ENCODE measurements at regions not wholly inside any gene's neighbourhood (a gene's known extent, or its start where the extent isn't known, plus 50 kb on each side); places are given as distances from the start of the nearest gene placed in this dataset.

GRCh38 chr22:49093192-49093880, 734.3 kb downstream of the BRD1 start:
- no peak for DNase-seq

GRCh38 chr22:49092716-49093115, 735.0 kb downstream of the BRD1 start:
- no peak for DNase-seq

- no peak for DNase-seq
Measured at GRCh38 chr22:49091917-49092545, 735.6 kb downstream of the BRD1 start.

- no peak for DNase-seq
Measured at GRCh38 chr22:49091451-49091850, 736.2 kb downstream of the BRD1 start.

- DNase-seq = no peak
Measured at GRCh38 chr22:49090853-49091135, 736.9 kb downstream of the BRD1 start.

GRCh38 chr22:49090061-49090852, 737.4 kb downstream of the BRD1 start:
- no peak for DNase-seq

- DNase-seq = no peak
Measured at GRCh38 chr22:49088801-49089791, 738.6 kb downstream of the BRD1 start.

- DNase-seq = no peak
Measured at GRCh38 chr22:49087716-49088601, 739.7 kb downstream of the BRD1 start.

- no peak for DNase-seq
Measured at GRCh38 chr22:49087198-49087597, 740.5 kb downstream of the BRD1 start.

GRCh38 chr22:49086606-49087157, 741.0 kb downstream of the BRD1 start:
- DNase-seq = no peak

- DNase-seq = no peak
Measured at GRCh38 chr22:49086181-49086580, 741.5 kb downstream of the BRD1 start.

- no peak for DNase-seq
Measured at GRCh38 chr22:49084206-49084605, 743.5 kb downstream of the BRD1 start.

GRCh38 chr22:49083607-49084006, 744.1 kb downstream of the BRD1 start:
- no peak for DNase-seq

- no peak for DNase-seq
Measured at GRCh38 chr22:49082451-49082850, 745.2 kb downstream of the BRD1 start.

- no peak for DNase-seq
Measured at GRCh38 chr22:49081926-49082325, 745.7 kb downstream of the BRD1 start.

- no peak for DNase-seq
Measured at GRCh38 chr22:49081261-49081666, 746.4 kb downstream of the BRD1 start.

- DNase-seq = no peak
Measured at GRCh38 chr22:49080631-49081030, 747.0 kb downstream of the BRD1 start.

- DNase-seq = no peak
Measured at GRCh38 chr22:49079743-49080500, 747.8 kb downstream of the BRD1 start.

- DNase-seq = no peak
Measured at GRCh38 chr22:49079027-49079725, 748.5 kb downstream of the BRD1 start.

GRCh38 chr22:49078076-49078710, 749.5 kb downstream of the BRD1 start:
- no peak for DNase-seq
